MG63 (cell line): ENCODE measurements at regions not wholly inside any gene's neighbourhood (a gene's known extent, or its start where the extent isn't known, plus 50 kb on each side); places are given as distances from the start of the nearest gene placed in this dataset.

ENCODE experiments used
- DNase-seq: peaks from one replicate; pipeline ENCODE4 v3.0.0-alpha.2; 2020
- H3K27me3 ChIP-seq: fragments of 250-450 bp; sonication (Bioruptor Pico); 2 replicates; pipeline ENCODE4 v1.5.1; 2020; ENCODE audit warnings: mild to moderate bottlenecking, moderate library complexity
- H3K36me3 ChIP-seq: fragments of 250-450 bp; sonication (Bioruptor Pico); 2 replicates; pipeline ENCODE4 v1.5.1; 2020; ENCODE audit warnings: mild to moderate bottlenecking, moderate library complexity
- H3K4me3 ChIP-seq: fragments of 250-450 bp; sonication (Bioruptor Pico); 2 replicates; pipeline ENCODE4 v1.5.1; 2020; ENCODE audit warnings: mild to moderate bottlenecking, moderate library complexity
- H3K9me3 ChIP-seq: fragments of 250-450 bp; sonication (Bioruptor Pico); 2 replicates; pipeline ENCODE4 v1.5.1; 2020; ENCODE audit warnings: mild to moderate bottlenecking, moderate library complexity

DNA sequence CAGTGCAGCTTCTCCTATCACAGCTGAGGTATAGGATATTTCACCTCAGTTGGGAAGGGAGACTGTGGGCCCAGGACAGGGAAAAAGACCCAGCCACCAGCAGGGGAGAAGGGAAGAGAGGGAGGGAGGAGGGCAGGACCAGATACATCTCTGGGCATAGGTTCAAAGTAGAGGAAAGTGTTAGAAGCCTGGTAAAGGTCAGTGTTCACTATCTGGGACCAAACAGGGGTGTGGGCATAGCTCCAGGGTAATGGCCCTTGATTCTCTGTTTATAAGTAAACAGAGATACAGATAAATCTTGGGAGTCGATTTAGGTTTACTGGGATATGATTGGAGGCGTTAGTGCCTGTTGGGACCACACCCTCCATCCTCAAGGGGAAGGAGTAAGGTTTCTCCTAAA is 266.2 kb downstream of the LRFN2 start:
- Histone ChIP-seq H3K4me3 (no peak overlapping the region), H3K36me3 (no peaks in the 10 kb centered on the region), H3K27me3 (no peaks in the 10 kb centered on the region), H3K9me3 (no peaks in the 10 kb centered on the region)
- DNase-seq, result no peak

GRCh38 chr6:40320441-40320840 is 266.7 kb downstream of the LRFN2 start:
- H3K36me3 ChIP-seq, result no peaks in the 10 kb centered on the region
- no peaks in the 10 kb centered on the region for H3K27me3 ChIP-seq
- H3K9me3 ChIP-seq, result no peaks in the 10 kb centered on the region
- DNase-seq, result no peak
- H3K4me3 ChIP-seq, result no peak overlapping the region

DNA sequence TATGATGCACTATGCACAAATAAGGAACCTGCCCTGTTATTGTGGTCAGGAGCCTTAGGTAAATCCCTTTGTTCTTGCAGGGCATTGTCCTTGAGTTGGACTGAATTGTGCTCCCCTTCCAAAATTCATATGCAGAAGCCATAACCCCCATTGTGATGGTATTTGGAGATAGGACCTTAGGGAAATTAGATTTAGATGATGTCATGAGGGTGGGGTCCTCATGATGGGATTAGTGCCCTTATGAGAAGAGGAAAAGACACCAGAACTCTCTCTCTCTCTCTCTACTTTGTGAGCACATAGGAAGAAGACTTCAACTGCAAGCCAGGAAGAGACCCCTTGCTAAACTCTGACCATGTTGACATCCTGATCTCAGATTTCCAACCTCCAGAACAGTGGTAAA is 268.0 kb downstream of the LRFN2 start:
- DNase-seq, result no peak
- H3K27me3 ChIP-seq, result no peaks in the 10 kb centered on the region
- H3K4me3 ChIP-seq, result no peak overlapping the region
- no peaks in the 10 kb centered on the region for H3K36me3 ChIP-seq
- no peaks in the 10 kb centered on the region for H3K9me3 ChIP-seq

DNA sequence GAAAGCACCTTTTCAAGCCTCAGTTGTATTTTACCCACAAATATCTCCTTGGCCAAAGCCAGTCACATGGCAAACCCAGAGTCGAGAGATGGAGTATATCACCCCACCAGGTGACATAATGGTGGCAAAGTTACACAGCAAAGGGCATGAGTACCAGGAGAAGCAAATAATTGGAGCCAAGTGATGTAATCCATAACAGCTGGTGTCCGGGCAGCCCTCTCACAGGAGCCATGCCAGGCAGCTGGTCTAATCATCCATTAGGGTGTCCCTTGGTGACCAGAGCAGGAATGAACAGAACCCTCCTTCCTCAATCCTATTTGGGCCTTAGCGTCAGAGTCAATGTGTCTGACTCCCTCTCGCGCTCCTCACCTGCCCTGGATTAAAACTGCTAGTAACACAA is 272.1 kb downstream of the LRFN2 start:
- Histone ChIP-seq H3K9me3 (no peaks in the 10 kb centered on the region), H3K4me3 (no peak overlapping the region), H3K27me3 (no peaks in the 10 kb centered on the region), H3K36me3 (no peaks in the 10 kb centered on the region)
- DNase-seq, result no peak

DNA sequence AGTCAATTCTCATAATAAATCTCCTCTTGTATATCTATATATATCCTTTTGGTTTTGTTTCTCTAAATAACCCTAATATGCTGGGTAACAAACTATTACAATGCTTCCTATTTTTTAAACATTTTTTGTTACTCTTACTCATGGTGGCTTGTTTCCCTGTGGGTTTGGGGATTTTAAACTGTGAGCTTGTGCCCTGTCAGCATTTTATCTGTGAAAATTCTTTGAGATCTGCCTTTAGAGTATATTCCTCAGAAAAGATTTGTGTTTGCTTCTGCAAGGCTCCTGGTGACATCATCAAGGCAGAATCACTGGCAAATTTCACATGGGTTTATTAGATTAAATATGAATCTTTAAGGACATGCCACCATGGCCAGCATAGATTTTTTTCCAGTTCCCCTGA is 273.6 kb downstream of the LRFN2 start:
- Histone ChIP-seq H3K4me3 (no peak overlapping the region), H3K27me3 (no peaks in the 10 kb centered on the region), H3K36me3 (no peaks in the 10 kb centered on the region), H3K9me3 (no peaks in the 10 kb centered on the region)
- no peak for DNase-seq

GRCh38 chr6:40312213-40313015 is 274.8 kb downstream of the LRFN2 start:
- Histone ChIP-seq H3K9me3 (no peaks in the 10 kb centered on the region), H3K27me3 (no peaks in the 10 kb centered on the region), H3K36me3 (no peaks in the 10 kb centered on the region), H3K4me3 (no peak overlapping the region)
- no peak for DNase-seq

- peak; percentile 13 for DNase-seq
- Histone ChIP-seq H3K4me3 (no peak overlapping the region), H3K27me3 (no peaks in the 10 kb centered on the region), H3K36me3 (no peaks in the 10 kb centered on the region), H3K9me3 (no peaks in the 10 kb centered on the region)
Observed at GRCh38 chr6:40308533-40309306, 278.4 kb downstream of the LRFN2 start.

DNA sequence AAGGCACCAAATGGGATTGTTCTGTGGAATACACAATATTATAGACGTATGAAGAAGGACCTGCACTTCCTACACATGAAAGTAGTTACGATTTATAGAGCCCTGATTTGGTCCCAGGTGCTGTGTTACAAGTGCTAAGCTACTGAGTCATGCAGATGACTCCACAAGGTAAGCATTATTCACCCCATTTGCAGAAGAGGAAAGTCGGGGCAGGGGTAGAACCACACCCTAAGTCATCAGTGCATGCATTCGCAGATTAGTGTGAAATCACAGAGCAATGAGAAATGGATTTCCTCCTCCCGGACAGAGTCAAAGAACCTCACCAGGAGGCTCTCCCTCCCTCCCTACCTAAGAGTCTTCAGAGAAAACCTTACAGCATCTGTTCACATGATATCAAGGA is 279.5 kb downstream of the LRFN2 start:
- H3K4me3 ChIP-seq, result no peak overlapping the region
- no peaks in the 10 kb centered on the region for H3K36me3 ChIP-seq
- no peaks in the 10 kb centered on the region for H3K27me3 ChIP-seq
- no peaks in the 10 kb centered on the region for H3K9me3 ChIP-seq
- DNase-seq, result no peak

DNA sequence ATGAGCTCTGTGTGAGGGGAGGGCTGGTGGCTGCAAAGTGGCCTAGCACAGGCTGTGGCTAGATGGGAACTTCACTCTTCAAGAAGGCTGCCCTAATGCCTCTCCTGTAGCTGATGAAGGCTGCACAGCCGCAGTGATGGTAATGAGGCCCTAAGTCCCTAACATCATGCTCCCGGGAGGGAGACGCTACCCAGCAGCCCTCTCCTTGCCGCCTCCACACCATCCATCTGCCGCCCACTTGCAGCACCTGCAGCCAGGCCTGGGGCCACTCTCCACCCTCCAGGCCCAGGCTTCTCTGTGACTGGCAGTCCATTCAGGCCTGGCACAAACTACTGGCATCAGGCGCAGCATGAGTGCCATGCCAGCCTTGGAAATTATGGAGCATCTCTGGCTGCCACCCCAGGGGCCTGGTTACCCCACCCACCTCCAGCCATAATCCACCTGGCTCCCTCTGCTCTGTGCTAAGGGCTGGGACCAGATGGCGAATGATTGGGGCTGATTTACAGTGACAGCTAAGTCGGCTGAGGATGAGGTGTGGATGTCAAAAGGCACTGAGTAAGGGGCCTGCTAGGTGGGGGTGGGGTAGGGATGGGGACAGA is 284.2 kb downstream of the LRFN2 start:
- Histone ChIP-seq H3K4me3 (no peak overlapping the region), H3K9me3 (no peaks in the 10 kb centered on the region), H3K36me3 (no peaks in the 10 kb centered on the region), H3K27me3 (no peaks in the 10 kb centered on the region)
- no peak for DNase-seq

DNA sequence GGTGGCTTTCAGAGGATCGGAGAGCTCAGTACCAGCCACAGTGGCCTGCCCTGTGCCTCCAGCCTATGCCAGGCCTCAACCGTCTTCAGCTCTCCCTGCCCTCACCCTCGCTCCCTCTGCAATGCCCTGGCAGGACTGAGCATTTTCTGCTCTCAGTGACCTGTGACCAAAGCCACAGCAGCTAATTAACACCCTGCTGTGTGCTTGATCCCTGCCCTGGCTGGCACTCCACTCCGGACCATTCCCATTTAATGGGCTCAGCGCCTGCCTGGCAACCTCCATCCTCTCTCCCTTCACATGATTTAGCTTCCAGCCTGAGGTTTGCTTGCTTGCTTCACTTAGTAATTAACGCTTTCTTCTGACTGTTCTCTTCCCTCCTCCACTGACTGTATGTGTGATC is 287.5 kb downstream of the LRFN2 start:
- no peaks in the 10 kb centered on the region for H3K36me3 ChIP-seq
- H3K4me3 ChIP-seq, result no peak overlapping the region
- H3K27me3 ChIP-seq, result no peaks in the 10 kb centered on the region
- H3K9me3 ChIP-seq, result no peaks in the 10 kb centered on the region
- no peak for DNase-seq

DNA sequence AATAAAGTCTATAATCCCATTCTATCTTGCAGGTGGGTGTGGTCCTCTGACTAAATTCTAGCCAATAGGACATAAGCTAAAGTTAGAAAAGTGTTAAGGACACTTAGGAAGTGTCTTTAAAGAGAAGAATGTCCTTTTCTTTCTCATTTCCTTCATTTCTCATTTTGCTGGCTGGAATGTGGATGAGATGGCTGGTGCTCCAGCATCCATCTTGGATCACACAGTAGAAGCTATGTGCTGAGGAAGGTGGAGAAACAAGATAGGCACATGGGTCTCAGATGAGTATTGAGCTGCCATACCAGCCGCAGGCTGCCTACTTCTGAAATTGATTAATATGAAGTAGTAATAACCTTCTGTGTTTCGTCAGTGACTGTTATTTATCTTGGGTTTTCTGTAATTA is 289.0 kb downstream of the LRFN2 start:
- Histone ChIP-seq H3K9me3 (no peaks in the 10 kb centered on the region), H3K36me3 (no peaks in the 10 kb centered on the region), H3K4me3 (no peak overlapping the region), H3K27me3 (no peaks in the 10 kb centered on the region)
- DNase-seq, result no peak

- no peak overlapping the region for H3K4me3 ChIP-seq
- H3K27me3 ChIP-seq, result no peaks in the 10 kb centered on the region
- DNase-seq, result no peak
- no peaks in the 10 kb centered on the region for H3K36me3 ChIP-seq
- no peaks in the 10 kb centered on the region for H3K9me3 ChIP-seq
Observed at GRCh38 chr6:40295251-40295950, 291.8 kb downstream of the LRFN2 start.

DNA sequence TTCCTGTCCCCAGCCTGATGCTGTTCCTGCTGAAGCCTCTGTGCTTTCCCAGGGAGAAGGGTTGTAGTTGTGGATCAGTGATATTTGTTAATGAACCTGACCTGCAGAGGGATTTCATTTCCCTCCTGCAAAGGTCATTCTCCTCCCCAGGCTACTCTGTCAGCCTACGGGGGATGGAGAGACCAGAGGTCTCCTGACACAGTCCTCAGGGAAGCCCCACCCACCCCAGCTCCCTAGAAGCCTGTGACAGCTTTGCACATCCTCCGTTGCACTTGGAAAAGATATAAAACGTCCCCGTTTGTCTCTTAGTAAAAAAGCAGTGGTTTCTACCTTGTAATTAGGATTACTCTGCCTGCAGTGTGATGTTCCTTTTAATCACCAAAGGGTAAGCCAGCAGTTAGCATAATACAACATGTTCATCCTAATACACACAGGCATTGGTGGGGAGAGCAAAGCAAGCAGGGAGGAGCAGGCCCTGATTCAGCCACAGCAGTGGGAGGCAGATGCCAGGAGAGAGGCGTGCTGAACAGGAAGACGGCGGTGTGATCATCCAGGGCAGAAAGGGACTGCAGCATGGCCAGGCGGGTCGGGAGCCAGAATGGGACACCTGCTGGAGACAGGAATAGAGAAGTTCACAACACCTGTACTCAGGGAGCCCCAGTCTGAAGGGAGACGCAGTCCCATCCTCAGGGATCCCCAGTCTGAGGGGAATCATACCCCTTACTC is 293.5 kb downstream of the LRFN2 start:
- Histone ChIP-seq H3K9me3 (no peaks in the 10 kb centered on the region), H3K4me3 (no peak overlapping the region), H3K27me3 (no peaks in the 10 kb centered on the region), H3K36me3 (no peaks in the 10 kb centered on the region)
- no peak for DNase-seq

GRCh38 chr6:40293060-40293459 is 294.1 kb downstream of the LRFN2 start:
- no peaks in the 10 kb centered on the region for H3K27me3 ChIP-seq
- H3K36me3 ChIP-seq, result no peaks in the 10 kb centered on the region
- no peak for DNase-seq
- no peak overlapping the region for H3K4me3 ChIP-seq
- H3K9me3 ChIP-seq, result no peaks in the 10 kb centered on the region

DNA sequence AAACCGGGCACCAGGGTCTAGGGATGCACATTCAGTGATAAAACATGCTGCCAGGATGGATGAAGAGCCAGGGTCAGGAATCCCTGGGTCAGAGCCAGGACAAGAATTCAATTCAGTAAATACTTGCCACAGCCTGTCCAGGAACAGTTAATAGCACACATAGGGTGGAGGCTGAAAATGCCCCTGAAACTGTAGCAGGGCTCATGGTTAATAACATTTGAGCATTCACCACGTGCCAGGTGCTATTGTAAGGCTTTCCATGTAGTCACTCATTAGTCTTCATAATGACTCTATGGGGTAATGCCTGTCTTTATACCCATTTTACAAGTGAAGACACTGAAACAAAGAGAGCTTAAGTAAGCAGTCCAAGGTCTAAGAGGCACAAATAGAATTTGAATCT is 296.3 kb downstream of the LRFN2 start:
- no peak for DNase-seq
- H3K27me3 ChIP-seq, result no peaks in the 10 kb centered on the region
- H3K9me3 ChIP-seq, result no peaks in the 10 kb centered on the region
- no peaks in the 10 kb centered on the region for H3K36me3 ChIP-seq
- H3K4me3 ChIP-seq, result no peak overlapping the region

GRCh38 chr6:40288919-40289318 is 298.2 kb downstream of the LRFN2 start:
- H3K4me3 ChIP-seq, result no peak overlapping the region
- no peak for DNase-seq
- no peaks in the 10 kb centered on the region for H3K27me3 ChIP-seq
- H3K36me3 ChIP-seq, result no peaks in the 10 kb centered on the region
- H3K9me3 ChIP-seq, result no peaks in the 10 kb centered on the region
